SHP77 treated with DMSO at 0.1 percent for 48 hours (cell line): ENCODE measurements at regions not wholly inside any gene's neighbourhood (a gene's known extent, or its start where the extent isn't known, plus 50 kb on each side); places are given as distances from the start of the nearest gene placed in this dataset.

Source experiments
- DNase-seq: peaks from one replicate; lab custom pipeline; 2025; lab: John Stamatoyannopoulos, UW

GRCh38 chr4:17293901-17294300 is 218.0 kb downstream of the QDPR start:
- DNase-seq: no peak

- DNase-seq: no peak
Measured at GRCh38 chr4:17288151-17288550, 223.7 kb downstream of the QDPR start.

GRCh38 chr4:17286752-17287460 is 225.0 kb downstream of the QDPR start:
- no peak for DNase-seq

GRCh38 chr4:17285747-17286146 is 226.1 kb downstream of the QDPR start:
- no peak for DNase-seq

- no peak for DNase-seq
Measured at GRCh38 chr4:17284323-17285175, 227.3 kb downstream of the QDPR start.

- DNase-seq: peak; percentile 9
Measured at GRCh38 chr4:17283832-17284231, 228.1 kb downstream of the QDPR start.

GRCh38 chr4:17283251-17283650 is 228.6 kb downstream of the QDPR start:
- DNase-seq: no peak

- DNase-seq: no peak
Measured at GRCh38 chr4:17280261-17281018, 231.4 kb downstream of the QDPR start.

- no peak for DNase-seq
Measured at GRCh38 chr4:17276776-17277175, 235.1 kb downstream of the QDPR start.

GRCh38 chr4:17275836-17276235 is 236.1 kb downstream of the QDPR start:
- no peak for DNase-seq

- DNase-seq: no peak
Measured at GRCh38 chr4:17273047-17273446, 238.8 kb downstream of the QDPR start.

GRCh38 chr4:17272154-17272553 is 239.7 kb downstream of the QDPR start:
- DNase-seq: no peak

GRCh38 chr4:17265653-17266052 is 246.2 kb downstream of the QDPR start:
- no peak for DNase-seq

GRCh38 chr4:17265139-17265538 is 246.8 kb downstream of the QDPR start:
- DNase-seq: no peak

GRCh38 chr4:17260166-17260907 is 251.6 kb downstream of the QDPR start:
- DNase-seq: no peak

GRCh38 chr4:17258106-17258505 is 253.8 kb downstream of the QDPR start:
- no peak for DNase-seq

GRCh38 chr4:17252131-17252530 is 259.8 kb downstream of the QDPR start:
- no peak for DNase-seq

GRCh38 chr4:17251101-17251500 is 260.8 kb downstream of the QDPR start:
- DNase-seq: no peak

- DNase-seq: no peak
Measured at GRCh38 chr4:17250591-17250990, 261.3 kb downstream of the QDPR start.

- no peak for DNase-seq
Measured at GRCh38 chr4:17246656-17247055, 265.2 kb downstream of the QDPR start.

GRCh38 chr4:17241835-17242234 is 270.1 kb downstream of the QDPR start:
- no peak for DNase-seq

GRCh38 chr4:17238633-17239032 is 273.3 kb downstream of the QDPR start:
- DNase-seq: no peak
